HTR-8/SVneo (cell line): ENCODE measurements at regions not wholly inside any gene's neighbourhood (a gene's known extent, or its start where the extent isn't known, plus 50 kb on each side); places are given as distances from the start of the nearest gene placed in this dataset.

Source experiments
- DNase-seq: peaks from one replicate; pipeline ENCODE4 v3.0.0; 2011; ENCODE audit warnings: low spot score, mixed read lengths; ENCODE audit not compliant: insufficient read length
- FAIRE-seq: peaks from 2 replicates; lab custom pipeline; 2011; peaks lifted over from hg19 to GRCh38; lab: Jason Lieb, UNC

DNA sequence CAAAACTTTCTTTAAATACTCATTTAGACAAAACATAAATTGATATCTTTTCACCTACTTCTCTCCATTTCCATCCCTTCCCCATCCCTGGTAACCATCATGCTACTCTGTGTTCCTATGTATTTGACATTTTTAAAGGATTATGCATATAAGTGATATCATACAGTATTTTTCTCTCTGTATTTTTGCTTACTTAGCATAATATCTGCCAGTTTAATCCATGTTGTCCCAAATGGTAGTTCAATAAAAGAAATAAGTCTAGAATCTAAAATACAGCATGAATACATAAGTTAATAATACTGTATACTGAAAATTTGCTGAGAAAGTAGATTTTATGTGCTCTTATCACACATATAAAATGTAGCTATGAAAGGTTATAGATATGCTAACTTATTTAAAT lies 190.3 kb upstream of the NAV3 start:
- DNase-seq (no peak), FAIRE-seq (no peak)

DNA sequence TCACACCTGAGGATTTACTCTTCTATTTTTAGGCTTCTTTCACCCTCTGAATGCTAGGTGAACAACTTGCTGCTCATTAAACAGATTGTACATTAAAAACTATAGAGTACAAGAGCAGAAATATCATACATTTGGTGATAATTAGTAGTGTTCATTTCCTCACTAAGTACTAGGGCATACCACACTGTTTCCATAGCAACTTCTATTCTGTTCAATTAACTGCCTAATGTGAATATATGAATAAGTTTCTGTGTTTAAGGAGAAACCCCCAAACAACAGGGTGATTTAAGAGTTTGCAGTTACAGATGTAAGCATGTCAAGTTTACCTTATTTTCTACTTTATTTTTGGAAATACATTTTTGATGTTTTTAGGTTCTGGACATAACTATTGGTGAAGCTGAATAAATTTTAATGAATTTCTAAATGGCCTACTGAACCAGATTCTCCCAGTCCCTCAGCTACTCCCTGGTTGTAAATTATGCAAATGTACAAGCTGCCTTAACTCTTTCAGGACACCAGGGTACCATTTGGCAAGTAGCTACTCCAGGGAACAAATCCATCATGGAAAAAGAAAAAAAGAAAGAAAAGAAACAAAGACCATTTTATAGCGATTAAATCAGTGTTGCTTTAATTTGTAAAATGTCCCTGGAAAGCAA lies 199.8 kb upstream of the NAV3 start:
- DNase-seq (no peak), FAIRE-seq (no peak)

DNA sequence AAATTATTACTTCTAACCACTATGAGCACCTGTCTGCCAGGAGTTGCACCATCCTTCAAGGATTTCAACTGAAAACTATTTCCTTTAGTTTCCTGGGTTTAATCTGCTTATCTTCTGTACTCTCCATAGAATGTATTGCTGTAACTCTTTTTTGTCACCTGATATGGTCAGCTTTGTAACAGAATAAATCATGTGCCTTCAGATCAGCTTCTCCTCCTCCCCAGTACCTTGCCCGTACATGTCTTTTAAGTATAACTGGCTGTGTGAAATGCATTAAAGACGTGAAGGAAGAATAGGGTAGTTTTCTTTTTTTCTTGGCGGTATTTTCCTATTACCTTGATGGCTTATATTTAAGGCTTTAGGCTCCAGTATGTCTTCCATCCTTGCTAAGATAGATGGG lies 200.3 kb upstream of the NAV3 start:
- DNase-seq (no peak), FAIRE-seq (no peak)

DNA sequence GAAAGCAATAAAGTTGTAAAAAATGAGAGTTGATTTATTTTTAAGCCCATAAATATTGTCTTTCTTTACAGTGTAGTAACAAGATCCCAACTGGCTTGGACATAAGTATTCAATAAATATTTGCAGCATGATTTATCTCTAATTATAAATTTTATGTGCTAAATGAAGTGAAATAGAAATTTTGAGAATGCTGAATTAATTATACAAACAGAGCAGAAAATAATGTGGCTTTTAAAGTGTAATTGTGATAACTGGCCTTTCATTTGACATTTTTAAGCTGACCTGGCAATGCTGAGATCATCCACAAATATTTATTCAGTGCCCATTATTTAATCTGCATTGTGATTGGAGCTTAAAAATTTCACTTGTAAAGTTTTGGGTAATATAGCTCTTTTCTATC lies 201.6 kb upstream of the NAV3 start:
- no peak for DNase-seq
- no peak for FAIRE-seq

DNA sequence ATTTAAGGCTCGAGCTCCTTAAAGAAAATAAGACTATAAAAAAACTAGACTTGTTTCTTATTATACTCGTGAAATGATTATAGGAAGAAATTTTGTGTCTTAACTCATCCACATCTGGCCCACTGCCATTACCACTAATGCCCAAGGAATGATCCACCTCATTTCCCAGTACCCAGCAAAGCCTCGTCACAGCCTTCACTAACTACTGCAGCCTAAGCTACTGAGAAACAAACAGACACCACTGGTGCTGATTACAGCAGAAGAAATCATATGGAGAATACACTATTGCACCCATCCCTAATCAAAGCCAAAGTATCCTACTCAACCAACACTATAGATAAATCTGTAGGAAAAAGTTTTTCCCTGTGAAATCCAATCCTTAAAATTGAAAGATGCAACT lies 205.3 kb upstream of the NAV3 start:
- DNase-seq (no peak), FAIRE-seq (no peak)

DNA sequence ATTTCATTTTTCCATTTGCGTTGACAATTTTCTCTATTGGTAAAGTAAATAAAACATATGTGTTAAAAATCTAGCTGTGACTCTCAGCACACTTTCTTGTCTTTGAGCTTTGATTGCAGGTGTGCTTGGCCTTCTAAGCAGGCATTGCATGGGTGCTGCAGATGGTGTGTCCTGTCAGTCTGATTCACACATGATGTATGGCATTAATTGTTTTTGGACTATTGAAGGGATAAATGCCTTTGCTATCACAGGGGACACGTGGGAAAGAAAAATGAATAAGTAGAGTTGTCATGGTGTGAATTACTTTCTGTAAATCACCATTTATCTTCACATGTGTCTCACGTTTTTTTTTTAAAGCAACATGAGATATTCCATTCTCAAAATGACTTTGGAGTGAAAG lies 211.3 kb upstream of the NAV3 start:
- FAIRE-seq, result no peak

DNA sequence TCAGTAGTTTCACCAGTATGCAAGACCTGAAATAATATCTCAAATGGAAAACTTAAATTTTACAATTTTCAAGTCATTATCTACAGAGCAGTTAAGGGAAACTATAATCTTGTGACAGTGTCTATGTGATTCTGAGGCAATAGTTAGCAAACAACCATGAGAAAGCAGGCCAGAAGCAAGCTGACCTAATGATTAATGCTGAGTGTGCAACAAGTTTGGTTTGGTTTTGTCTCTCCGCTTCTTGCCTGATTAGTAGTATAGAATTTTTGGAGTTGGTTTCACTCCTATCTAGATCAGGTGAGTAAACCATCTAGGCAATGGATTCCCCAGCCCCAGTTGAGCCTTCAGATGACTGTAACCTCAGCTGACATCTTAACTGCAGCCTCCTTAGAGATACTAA lies 212.9 kb upstream of the NAV3 start:
- FAIRE-seq, result no peak
- no peak for DNase-seq

More for the DNA sequence above, 211.3 kb upstream of the NAV3 start:
- DNase-seq, result no peak

DNA sequence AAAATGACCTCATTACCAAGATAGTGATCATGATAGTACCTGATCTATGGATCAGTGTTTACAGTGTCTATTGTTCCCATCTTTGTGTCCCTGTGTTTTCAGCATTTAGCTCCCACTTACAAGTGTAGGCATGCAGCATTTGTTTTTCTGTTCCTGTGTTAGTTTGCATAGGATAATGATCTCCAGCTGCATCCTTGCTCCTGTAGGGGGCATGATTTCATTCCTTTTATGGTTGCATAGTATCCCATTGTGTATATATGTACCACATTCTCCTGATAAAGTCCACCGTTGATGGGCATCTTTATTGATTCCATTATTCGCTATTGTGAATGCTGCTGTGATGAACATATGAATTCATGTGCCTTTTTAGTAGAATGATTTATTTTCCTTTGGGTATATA lies 215.4 kb upstream of the NAV3 start:
- FAIRE-seq (no peak), DNase-seq (no peak)

DNA sequence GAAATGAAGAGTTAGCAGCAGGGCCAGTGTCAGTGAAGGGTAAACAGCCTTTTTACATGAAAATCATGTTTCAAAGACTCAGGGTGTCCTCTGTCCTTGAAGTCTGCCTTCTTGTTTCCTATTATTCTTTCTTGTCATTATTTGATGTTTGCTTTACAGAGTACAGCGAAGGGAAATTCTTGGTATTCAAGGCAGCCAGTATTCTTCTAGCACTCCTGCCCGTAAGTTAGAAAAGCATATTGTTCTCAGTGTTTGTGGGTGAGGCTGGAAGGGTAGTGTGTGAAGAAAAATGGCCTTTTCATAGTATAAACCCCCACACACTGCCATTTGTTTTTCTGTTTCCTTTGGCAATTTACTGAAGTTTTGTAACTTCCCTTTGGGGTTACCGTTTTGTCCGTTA lies 217.3 kb upstream of the NAV3 start:
- no peak for FAIRE-seq
- no peak for DNase-seq

DNA sequence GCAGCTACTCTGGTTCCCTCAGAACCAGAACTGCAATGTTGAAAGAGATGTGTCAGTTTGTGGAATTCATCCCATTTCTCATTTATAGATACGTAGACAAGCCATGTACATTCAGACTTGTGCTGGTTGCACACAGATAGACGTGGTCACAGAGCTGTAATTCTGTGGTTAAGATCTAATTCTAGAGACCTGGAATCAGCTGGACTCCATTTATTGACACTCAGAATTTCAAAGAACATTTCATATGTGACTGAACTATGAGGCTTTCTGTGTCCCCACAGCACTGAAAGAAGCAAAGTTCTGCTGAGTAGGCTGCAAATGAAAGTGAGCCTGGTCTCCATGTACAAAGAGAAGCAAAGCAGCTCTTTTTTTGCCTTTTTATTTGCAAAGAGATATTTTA lies 220.2 kb upstream of the NAV3 start:
- DNase-seq (no peak), FAIRE-seq (no peak)

DNA sequence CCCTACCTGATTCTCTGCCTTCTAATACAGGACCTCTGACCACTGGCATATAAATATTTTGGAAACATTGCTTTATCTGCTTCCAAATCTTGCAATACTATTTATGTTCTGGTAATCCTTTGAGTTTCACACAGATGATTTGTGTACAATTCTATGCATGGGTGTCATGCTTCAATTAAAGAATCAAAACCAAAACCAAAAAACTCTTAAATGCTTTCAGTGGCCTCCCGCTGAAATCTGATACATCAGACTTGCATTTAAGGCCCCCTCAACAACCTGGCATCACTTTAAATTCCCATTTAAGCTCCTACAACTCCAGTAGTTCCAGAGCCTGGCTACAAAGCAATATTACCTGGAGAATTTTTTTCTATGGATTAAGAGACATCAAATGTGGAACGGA lies 221.7 kb upstream of the NAV3 start:
- DNase-seq (no peak), FAIRE-seq (no peak)

DNA sequence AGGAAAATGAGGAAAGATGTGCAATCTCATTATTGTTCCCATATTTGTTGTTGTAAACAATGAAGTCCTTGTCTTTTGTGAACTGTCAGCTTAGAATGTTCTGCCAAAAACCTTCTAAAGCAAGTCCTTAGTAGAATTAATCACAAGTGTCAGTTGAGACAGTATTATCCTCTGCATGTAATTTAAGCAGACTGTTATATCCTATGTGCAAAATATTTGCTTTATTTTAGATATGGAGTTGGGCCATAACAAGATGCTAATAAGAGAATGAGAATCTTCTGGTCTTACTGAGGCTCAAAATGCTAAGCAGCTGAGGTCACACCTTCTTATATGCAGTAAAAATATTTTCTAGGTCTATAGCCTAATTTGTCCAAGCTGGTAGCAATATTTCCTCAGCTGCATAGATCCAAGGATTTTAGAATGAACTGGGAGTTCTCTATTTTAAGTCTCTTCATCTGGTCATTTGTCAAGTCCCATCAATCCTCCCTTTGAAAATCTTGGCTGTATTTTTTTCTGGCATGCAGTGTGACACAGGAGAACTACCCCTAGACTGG lies 222.3 kb upstream of the NAV3 start:
- DNase-seq, result no peak
- no peak for FAIRE-seq

DNA sequence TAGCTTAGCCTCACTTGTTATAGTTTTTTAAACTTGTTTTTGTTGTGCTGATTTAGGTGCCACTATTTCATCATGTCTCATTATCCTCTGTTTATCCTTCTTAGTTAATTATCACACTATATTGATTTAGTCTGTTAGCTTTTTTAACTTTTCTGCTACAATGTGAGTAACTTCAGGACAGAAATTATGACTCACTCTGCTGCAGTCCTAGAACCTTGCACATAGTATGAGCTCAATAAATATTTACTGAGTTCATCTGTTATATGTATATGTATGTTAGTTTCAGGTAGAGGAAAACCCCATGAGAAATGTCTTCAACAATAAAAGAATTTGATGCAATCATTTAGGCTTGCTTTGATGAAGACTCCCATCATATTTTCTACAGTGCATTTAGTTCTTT lies 224.3 kb upstream of the NAV3 start:
- FAIRE-seq, result no peak
- DNase-seq, result no peak

DNA sequence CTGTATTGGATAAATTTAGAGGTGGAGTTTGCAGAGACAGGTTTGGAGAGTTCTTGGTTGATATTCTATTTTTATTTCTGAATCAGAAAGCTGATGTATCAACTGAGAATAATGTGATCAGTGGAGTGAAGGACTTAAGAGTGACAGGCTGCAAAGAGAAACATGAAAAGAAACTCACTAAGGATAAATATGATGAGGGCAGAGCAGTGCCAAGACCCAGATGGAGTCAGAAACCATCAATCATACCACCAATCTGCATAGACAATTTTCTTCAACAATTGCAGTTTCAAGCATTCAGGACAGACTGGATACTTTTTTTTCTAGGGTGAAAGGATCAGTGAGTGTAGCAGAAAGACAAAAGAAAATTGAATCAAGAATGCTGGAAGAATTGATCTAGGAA lies 226.7 kb upstream of the NAV3 start:
- no peak for DNase-seq

DNA sequence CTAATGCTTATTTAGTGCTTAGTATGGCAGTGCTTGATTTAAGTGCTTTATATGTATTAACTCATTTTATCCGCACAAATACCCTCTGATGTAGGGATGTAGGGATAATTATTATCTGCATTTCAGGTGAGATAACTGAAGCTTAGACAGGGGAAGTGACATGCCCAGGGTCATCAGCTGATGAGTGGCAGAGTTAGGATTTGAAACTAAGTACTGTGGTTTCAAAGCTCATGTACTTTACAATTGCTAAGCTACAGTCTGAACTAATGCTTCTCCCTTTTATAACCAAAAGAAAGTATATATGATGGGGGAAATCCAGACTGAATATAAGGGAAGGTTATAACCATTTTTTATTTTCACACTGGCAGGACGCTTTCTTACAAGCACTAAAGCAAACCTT lies 229.6 kb upstream of the NAV3 start:
- FAIRE-seq (no peak), DNase-seq (no peak)

More for the DNA sequence above, 226.7 kb upstream of the NAV3 start:
- no peak for FAIRE-seq

DNA sequence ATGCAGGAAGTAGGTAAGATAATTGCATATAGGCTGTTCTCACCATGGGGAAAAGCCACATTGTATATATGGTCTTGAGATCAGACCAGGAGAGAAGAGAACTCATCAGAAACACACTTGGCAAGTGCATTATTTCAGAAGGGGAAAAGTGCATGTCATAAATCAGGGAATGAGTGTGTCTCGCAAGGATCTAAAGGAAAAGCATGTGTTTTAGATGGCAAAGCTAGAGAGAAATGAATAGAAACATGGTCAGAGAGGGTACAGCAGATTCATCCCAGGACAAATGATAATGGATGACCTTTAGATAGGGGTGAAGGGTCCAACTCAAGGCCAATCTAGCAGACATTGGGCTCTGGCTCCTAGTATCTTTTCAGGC lies 230.2 kb upstream of the NAV3 start:
- DNase-seq, result no peak
- FAIRE-seq, result no peak

DNA sequence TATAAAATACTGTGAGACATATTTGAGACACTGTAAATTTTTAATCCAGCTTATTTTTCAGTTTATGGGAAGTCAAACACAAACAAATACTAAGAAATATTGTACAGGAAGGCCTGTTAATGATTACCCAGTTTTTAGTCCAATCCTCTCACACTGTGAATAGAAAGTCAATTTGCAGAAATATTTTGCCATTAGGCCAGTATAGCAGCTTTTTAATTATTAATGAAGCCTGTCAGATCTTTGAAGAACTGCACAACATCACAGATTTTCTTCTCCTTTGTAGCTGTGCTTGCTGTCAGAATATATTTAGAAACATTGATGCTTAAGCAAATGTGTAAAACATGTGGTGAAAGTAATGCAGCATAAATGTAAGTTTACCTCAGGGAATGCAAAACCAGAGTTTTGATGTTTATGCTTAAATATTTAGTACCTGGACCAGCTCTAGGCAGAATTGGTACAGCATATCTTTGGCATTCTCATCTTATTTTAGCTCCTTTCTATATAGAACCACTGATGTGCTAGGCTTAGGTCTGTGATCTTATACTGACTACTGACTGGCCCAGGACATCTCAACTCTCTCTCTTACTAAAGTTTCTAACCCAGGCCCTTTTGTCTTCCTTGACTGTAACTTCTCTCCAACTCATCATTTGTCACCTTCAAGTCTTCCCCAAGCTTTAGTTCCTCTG lies 230.8 kb upstream of the NAV3 start:
- no peak for FAIRE-seq
- DNase-seq, result no peak

DNA sequence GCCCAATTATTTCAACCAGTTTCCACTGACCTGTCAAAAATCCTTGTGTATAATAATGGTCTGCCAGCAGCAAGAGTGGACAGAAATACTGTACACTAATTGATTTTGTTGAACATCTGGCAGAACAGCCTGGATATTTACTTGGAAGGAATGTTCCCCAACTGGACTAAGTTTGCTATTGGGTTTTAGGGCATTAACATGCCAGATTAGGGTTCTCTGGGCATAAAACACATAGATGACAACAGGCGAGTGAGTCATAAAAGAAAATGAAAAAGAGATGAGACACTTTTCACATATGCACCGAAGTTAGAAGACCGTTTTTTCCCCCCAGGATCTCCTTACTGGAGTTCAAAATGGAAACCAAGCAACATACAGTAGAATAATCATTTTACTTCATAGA lies 236.3 kb upstream of the NAV3 start:
- FAIRE-seq, result no peak
- DNase-seq, result no peak

DNA sequence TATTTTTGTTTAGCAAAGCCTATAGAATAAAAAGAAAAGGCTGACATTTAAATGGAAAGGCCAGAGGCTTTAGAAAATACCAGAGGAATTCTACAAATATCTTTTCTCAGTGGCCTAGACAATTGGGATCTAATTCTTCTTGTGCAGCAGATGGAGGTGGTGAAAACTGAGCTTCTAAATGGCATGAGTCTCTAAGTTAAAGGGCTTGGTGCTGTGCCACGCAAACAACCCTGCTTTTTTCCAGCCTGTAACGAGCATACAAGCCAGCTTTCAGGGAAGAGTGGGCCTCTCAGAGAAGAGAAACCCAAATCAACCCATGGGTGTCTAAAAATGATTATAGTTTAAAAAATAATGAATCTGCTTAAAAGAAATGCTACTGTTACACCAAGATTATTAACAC lies 237.9 kb upstream of the NAV3 start:
- FAIRE-seq, result no peak

DNA sequence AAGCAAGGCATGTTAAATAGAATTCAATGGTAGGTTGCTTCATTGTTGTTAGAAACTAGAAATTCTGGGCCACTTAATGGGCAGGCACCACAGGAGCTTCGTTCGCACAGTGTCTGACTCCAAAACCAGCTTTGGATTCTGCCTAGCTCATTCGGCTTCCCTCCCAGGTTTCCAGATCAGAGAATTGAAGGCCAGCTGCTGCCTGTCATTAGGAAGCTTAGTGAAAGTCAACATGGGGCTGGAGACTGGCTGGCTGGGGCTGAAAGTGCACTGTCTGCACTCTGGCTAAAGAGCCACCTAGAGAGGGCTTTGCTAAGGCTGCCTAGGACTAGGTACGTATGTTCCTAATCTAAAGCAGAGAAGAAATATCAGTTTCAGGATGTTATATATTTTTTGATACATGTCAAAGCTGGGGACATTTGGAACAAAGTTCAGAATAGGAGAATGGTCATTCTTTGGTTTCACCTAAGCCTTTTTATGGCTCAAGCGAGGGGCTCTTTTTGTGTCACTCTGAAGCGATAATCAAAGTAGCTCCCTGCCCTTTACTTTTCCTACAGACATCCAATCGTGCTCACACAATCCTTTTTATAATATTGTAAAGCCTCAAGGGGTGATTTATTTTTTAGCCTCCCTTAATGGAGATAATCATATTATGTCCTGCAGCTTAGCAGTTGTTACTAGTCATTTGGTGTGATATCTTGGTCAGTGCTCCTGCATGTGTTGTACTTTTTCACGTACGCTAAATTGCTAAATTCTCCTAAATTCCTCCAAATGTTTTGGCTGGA lies 238.5 kb upstream of the NAV3 start:
- no peak for FAIRE-seq
- no peak for DNase-seq

More for the DNA sequence above, 237.9 kb upstream of the NAV3 start:
- no peak for DNase-seq

DNA sequence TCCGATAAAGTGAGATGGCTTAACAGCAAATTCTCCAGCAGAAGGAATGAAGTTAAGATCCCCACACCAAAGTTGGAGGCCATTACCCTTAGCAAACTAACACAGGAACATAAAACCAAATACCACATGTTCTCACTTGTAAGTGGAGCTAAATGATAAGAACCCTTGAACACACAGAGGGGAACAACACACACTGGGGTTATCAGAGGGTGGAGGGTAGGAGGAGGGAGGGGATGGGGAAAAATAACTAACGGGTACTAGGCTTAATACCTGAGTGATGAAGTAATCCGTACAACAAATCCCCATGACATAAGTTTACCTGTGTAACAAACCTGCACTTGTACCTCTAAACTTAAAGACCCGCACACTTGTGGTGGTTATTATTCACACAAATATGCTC lies 240.4 kb upstream of the NAV3 start:
- FAIRE-seq (no peak), DNase-seq (no peak)
